NCI-H2081 (cell line): ENCODE measurements at regions not wholly inside any gene's neighbourhood (a gene's known extent, or its start where the extent isn't known, plus 50 kb on each side); places are given as distances from the start of the nearest gene placed in this dataset.
"Not testable (repeated sequence)": the region's sequence is repeated elsewhere in the genome, so short reads cannot be mapped to it uniquely, and the experiment has no call there.

Experiments
- DNase-seq, 2 experiments: peaks; one replicate each; lab custom pipeline; 2025; lab: John Stamatoyannopoulos, UW

- no peak for DNase-seq
Measured at GRCh38 chr3:190988102-190988501, 125.6 kb upstream of the GMNC start.

- DNase-seq: no peak
Measured at GRCh38 chr3:190984502-190985244, 122.2 kb upstream of the GMNC start.

GRCh38 chr3:190983875-190984274 lies 121.4 kb upstream of the GMNC start:
- DNase-seq: no peak

GRCh38 chr3:190973771-190974170 lies 111.3 kb upstream of the GMNC start:
- no peak for DNase-seq

GRCh38 chr3:190972840-190973270 lies 110.4 kb upstream of the GMNC start:
- DNase-seq: no peak

- no peak for DNase-seq
Measured at GRCh38 chr3:190972196-190972595, 109.7 kb upstream of the GMNC start.

- no peak for DNase-seq
Measured at GRCh38 chr3:190970560-190970959, 108.1 kb upstream of the GMNC start.

GRCh38 chr3:190968616-190969015 lies 106.1 kb upstream of the GMNC start:
- DNase-seq: no peak

GRCh38 chr3:190964931-190965330 lies 102.4 kb upstream of the GMNC start:
- DNase-seq: not testable (repeated sequence)

GRCh38 chr3:190959077-190959476 lies 96.6 kb upstream of the GMNC start:
- DNase-seq: no peak

- DNase-seq: no peak
Measured at GRCh38 chr3:190941694-190942260, 79.3 kb upstream of the GMNC start.

GRCh38 chr3:190934616-190935015 lies 72.1 kb upstream of the GMNC start:
- DNase-seq: not testable (repeated sequence)

GRCh38 chr3:190926619-190927018 lies 64.1 kb upstream of the GMNC start:
- DNase-seq: no peak

- no peak for DNase-seq
Measured at GRCh38 chr3:190912736-190913135, 50.2 kb upstream of the GMNC start.
